Central memory CD8-positive, alpha-beta T cell (primary cell): ENCODE measurements at regions not wholly inside any gene's neighbourhood (a gene's known extent, or its start where the extent isn't known, plus 50 kb on each side); places are given as distances from the start of the nearest gene placed in this dataset.
"Not testable (repeated sequence)": the region's sequence is repeated elsewhere in the genome, so short reads cannot be mapped to it uniquely, and the experiment has no call there.

Source experiments
- ATAC-seq: fragments of 150-1000 bp; cut with Tn5 transposase; replicated peaks from 2 replicates; pipeline ENCODE4 v1.10.0; 2022; ENCODE audit warnings: mild to moderate bottlenecking, moderate FRiP score, moderate number of reproducible peaks; ENCODE audit not compliant: poor library complexity, severe bottlenecking; ENCODE audit errors: extremely low read depth
- DNase-seq, 2 donors: peaks; one replicate each; pipeline ENCODE4 v3.0.0; 2021; ENCODE audit warnings: low spot score in 2 of 2
- H3K27ac Mint-ChIP-seq: one replicate; pipeline ENCODE4 v1.8.0; 2022; ENCODE audit warnings: low read depth, mild to moderate bottlenecking, moderate library complexity, mixed read lengths
- H3K27me3 Mint-ChIP-seq: one replicate; pipeline ENCODE4 v1.8.0; 2022; ENCODE audit warnings: mixed read lengths
- H3K36me3 Mint-ChIP-seq: one replicate; pipeline ENCODE4 v1.8.0; 2022; ENCODE audit warnings: mild to moderate bottlenecking, moderate library complexity, mixed read lengths; ENCODE audit not compliant: insufficient read depth
- H3K4me1 Mint-ChIP-seq: one replicate; pipeline ENCODE4 v1.8.0; 2022; ENCODE audit warnings: mixed read lengths
- H3K4me3 Mint-ChIP-seq: one replicate; pipeline ENCODE4 v1.8.0; 2022; ENCODE audit warnings: mild to moderate bottlenecking, moderate library complexity, mixed read lengths
- H3K9me3 Mint-ChIP-seq: one replicate; pipeline ENCODE4 v1.8.0; 2022; ENCODE audit warnings: mixed read lengths

DNA sequence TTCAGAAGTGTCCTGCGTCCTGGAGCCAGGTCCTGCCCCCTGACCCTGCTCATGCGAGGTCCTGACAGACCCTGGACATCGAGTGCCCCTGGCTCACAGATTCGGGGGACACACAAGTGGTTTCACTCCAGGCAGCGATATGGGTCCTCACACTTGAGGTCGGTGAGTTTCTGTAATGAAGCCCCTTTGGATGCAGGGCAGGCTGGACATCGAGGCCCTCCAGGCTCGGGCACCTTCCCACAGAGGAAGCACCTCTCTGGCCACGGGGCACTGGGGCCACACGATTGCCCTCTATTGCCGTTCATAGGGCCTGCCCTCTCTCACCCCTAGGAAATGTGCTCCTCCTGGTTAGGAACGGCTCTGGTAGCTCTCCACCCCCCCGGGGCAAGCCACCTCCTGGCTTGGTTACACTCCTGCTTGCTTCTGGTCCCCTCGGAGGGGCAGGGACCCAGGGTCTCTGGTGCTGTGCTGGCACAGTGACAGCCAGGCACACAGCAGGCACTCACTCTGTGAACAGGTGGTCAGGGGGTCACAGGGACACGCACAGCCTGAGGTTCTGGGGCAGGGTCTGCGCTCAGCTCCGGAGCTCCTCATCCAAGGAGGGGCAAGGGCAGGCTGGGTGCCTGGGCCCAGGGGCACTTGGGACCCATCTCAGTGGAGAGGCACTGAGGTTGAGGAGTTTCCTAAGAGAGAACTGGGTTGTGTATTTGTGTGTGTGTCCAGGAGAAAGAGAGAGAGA lies 907.7 kb downstream of the BRD1 start:
- H3K4me3 Mint-ChIP-seq, result no peak overlapping the region
- no peaks in the 10 kb centered on the region for H3K9me3 Mint-ChIP-seq
- DNase-seq (no peak), ATAC-seq (no peak)
- no peak overlapping the region for H3K27ac Mint-ChIP-seq
- H3K27me3 Mint-ChIP-seq, result peaks cover 32% of the 10 kb centered on the region
- H3K4me1 Mint-ChIP-seq, result no peaks in the 10 kb centered on the region
- peaks cover 3% of the 10 kb centered on the region for H3K36me3 Mint-ChIP-seq

GRCh38 chr22:48919187-48919590 lies 908.5 kb downstream of the BRD1 start:
- peaks cover 32% of the 10 kb centered on the region for H3K27me3 Mint-ChIP-seq
- H3K4me1 Mint-ChIP-seq, result no peaks in the 10 kb centered on the region
- H3K9me3 Mint-ChIP-seq, result no peaks in the 10 kb centered on the region
- ATAC-seq (no peak), DNase-seq (no peak)
- peaks cover 3% of the 10 kb centered on the region for H3K36me3 Mint-ChIP-seq
- no peak overlapping the region for H3K27ac Mint-ChIP-seq
- no peak overlapping the region for H3K4me3 Mint-ChIP-seq

DNA sequence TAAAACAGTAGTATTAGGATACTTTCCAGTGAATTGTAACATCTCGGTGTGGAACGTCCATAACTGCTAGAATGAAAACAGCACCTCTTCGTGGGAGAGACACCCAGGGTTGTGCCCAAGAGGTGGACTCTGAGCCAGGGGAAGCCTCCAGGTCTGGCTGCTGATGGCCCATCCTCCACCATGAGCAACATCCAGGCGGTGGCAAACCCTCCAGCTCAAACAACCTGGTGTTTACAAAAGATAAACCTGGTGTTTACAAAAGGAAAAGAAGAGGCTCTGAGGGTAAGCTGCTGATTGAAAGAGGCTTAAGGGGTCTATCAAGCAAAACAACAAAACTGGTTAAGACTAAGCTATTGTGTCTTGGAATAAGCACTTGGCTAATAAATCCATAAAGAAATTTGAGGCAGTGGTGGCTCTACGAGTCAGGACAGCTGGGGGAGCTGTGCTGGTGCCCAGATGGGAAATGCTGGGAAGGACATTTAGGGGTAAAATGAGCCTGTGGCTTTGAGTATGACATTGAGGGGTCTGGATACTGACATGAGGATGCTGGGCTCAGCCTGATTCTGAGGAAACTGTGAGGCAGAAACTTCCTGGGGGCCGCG lies 909.0 kb downstream of the BRD1 start:
- no peak for ATAC-seq
- Mint-ChIP-seq H3K27me3 (peaks cover 32% of the 10 kb centered on the region), H3K4me3 (no peak overlapping the region)

DNA sequence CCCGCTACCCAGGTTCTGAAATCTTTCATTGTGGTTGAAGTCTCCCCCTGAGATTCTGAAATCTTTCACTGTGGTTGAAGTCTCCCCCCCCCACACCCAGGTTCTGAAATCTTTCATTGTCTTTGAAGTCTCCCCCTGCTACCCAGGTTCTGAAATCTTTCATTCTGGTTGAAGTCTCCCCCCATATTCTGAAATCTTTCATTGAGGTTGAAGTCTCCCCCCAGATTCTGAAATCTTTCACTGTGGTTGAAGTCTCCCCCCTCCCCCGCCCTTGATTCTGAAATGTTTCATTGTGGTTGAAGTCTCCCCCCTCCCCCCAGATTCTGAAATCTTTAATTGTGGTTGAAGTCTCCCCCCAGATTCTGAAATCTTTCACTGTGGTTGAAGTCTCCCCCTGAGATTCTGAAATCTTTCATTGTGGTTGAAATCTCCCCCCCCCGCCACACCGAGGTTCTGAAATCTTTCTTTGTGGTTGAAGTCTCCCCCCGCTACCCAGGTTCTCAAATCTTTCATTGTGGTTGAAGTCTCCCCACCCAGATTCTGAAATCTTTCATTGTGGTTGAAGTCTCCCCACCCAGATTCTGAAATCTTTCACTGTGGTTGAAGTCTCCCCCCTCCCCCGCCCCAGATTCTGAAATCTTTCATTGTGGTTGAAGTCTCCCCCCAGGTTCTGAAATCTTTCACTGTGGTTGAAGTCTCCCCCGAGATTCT lies 915.2 kb downstream of the BRD1 start:
- H3K9me3 Mint-ChIP-seq, ATAC-seq, H3K4me1 Mint-ChIP-seq, H3K4me3 Mint-ChIP-seq, H3K36me3 Mint-ChIP-seq, DNase-seq: not testable (repeated sequence)
- H3K27me3 Mint-ChIP-seq, result peaks cover 32% of the 10 kb centered on the region
- peak overlapping the region; percentile 76 for H3K27ac Mint-ChIP-seq

More for the DNA sequence above, 909.0 kb downstream of the BRD1 start:
- no peaks in the 10 kb centered on the region for H3K4me1 Mint-ChIP-seq
- no peak for DNase-seq
- H3K9me3 Mint-ChIP-seq, result no peaks in the 10 kb centered on the region
- H3K36me3 Mint-ChIP-seq, result peaks cover 3% of the 10 kb centered on the region
- no peak overlapping the region for H3K27ac Mint-ChIP-seq

DNA sequence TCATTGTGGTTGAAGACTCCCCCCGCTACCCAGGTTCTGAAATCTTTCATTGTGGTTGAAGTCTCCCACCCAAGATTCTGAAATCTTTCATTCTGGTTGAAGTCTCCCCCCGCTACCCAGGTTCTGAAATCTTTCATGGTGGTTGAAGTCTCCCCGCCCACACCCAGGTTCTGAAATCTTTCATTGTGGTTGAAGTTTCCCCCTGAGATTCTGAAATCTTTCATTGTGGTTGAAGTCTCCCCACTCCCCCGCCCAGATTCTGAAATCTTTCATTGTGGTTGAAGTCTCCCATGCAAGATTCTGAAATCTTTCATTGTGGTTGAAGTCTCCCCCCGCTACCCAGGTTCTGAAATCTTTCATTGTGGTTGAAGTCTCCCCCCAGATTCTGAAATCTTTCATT lies 916.0 kb downstream of the BRD1 start:
- ATAC-seq, H3K36me3 Mint-ChIP-seq, H3K4me3 Mint-ChIP-seq, H3K4me1 Mint-ChIP-seq, DNase-seq, H3K27ac Mint-ChIP-seq, H3K9me3 Mint-ChIP-seq: not testable (repeated sequence)
- peaks cover 32% of the 10 kb centered on the region for H3K27me3 Mint-ChIP-seq

DNA sequence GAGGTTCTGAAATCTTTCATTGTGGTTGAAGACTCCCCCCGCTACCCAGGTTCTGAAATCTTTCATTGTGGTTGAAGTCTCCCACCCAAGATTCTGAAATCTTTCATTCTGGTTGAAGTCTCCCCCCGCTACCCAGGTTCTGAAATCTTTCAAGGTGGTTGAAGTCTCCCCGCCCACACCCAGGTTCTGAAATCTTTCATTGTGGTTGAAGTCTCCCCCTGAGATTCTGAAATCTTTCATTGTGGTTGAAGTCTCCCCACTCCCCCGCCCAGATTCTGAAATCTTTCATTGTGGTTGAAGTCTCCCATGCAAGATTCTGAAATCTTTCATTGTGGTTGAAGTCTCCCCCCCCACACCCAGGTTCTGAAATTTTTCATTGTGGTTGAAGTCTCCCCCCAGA lies 916.6 kb downstream of the BRD1 start:
- not testable (repeated sequence) for H3K4me3 Mint-ChIP-seq, H3K9me3 Mint-ChIP-seq, DNase-seq, H3K4me1 Mint-ChIP-seq, H3K27ac Mint-ChIP-seq, ATAC-seq, H3K36me3 Mint-ChIP-seq
- H3K27me3 Mint-ChIP-seq, result peaks cover 30% of the 10 kb centered on the region

- ATAC-seq, result no peak
- H3K9me3 Mint-ChIP-seq, result no peaks in the 10 kb centered on the region
- peaks cover 40% of the 10 kb centered on the region for H3K27me3 Mint-ChIP-seq
Measured at GRCh38 chr22:48908547-48908946, 919.1 kb downstream of the BRD1 start.

GRCh38 chr22:48907591-48907990 lies 920.1 kb downstream of the BRD1 start:
- Mint-ChIP-seq H3K36me3 (peaks cover 1% of the 10 kb centered on the region), H3K27me3 (peaks cover 40% of the 10 kb centered on the region), H3K4me3 (no peak overlapping the region), H3K4me1 (no peaks in the 10 kb centered on the region), H3K9me3 (no peaks in the 10 kb centered on the region), H3K27ac (no peak overlapping the region)
- ATAC-seq (no peak), DNase-seq (no peak)

More at GRCh38 chr22:48908547-48908946, 919.1 kb downstream of the BRD1 start:
- H3K36me3 Mint-ChIP-seq, result peaks cover 4% of the 10 kb centered on the region
- H3K4me3 Mint-ChIP-seq, result no peak overlapping the region
- peaks cover 9% of the 10 kb centered on the region for H3K4me1 Mint-ChIP-seq
- H3K27ac Mint-ChIP-seq, result no peak overlapping the region
- no peak for DNase-seq

- H3K27ac Mint-ChIP-seq, result no peak overlapping the region
- H3K36me3 Mint-ChIP-seq, result peaks cover 1% of the 10 kb centered on the region
- H3K4me1 Mint-ChIP-seq, result no peaks in the 10 kb centered on the region
- H3K9me3 Mint-ChIP-seq, result no peaks in the 10 kb centered on the region
- no peak overlapping the region for H3K4me3 Mint-ChIP-seq
- no peak for ATAC-seq
- no peak for DNase-seq
- H3K27me3 Mint-ChIP-seq, result peaks cover 40% of the 10 kb centered on the region
Measured at GRCh38 chr22:48906216-48906835, 921.3 kb downstream of the BRD1 start.

- no peak for DNase-seq
- no peak overlapping the region for H3K4me3 Mint-ChIP-seq
- no peaks in the 10 kb centered on the region for H3K9me3 Mint-ChIP-seq
- ATAC-seq, result no peak
- peaks cover 40% of the 10 kb centered on the region for H3K27me3 Mint-ChIP-seq
- no peak overlapping the region for H3K27ac Mint-ChIP-seq
- H3K4me1 Mint-ChIP-seq, result no peaks in the 10 kb centered on the region
- H3K36me3 Mint-ChIP-seq, result peaks cover 1% of the 10 kb centered on the region
Measured at GRCh38 chr22:48905206-48905975, 922.3 kb downstream of the BRD1 start.

GRCh38 chr22:48902983-48903650 lies 924.6 kb downstream of the BRD1 start:
- no peak for DNase-seq
- no peak overlapping the region for H3K4me3 Mint-ChIP-seq
- no peaks in the 10 kb centered on the region for H3K36me3 Mint-ChIP-seq
- no peaks in the 10 kb centered on the region for H3K9me3 Mint-ChIP-seq
- no peaks in the 10 kb centered on the region for H3K4me1 Mint-ChIP-seq
- H3K27me3 Mint-ChIP-seq, result peaks cover 24% of the 10 kb centered on the region
- no peak overlapping the region for H3K27ac Mint-ChIP-seq
- ATAC-seq, result no peak
